H1 (cell line): ENCODE measurements at regions not wholly inside any gene's neighbourhood (a gene's known extent, or its start where the extent isn't known, plus 50 kb on each side); places are given as distances from the start of the nearest gene placed in this dataset.

ENCODE experiments used
- CTCF ChIA-PET: fragments of 300-600 bp; sonication (Branson Sonifier 250); formaldehyde crosslinking; loops from one replicate; lab custom pipeline; 2021; ENCODE audit not compliant: partially characterized antibody; lab: Charles Lee
- POLR2A ChIA-PET: fragments of 300-600 bp; sonication (Branson Sonifier 250); formaldehyde crosslinking; loops from one replicate; lab custom pipeline; 2021; ENCODE audit warnings: inconsistent platforms; ENCODE audit not compliant: partially characterized antibody; lab: Charles Lee
- DNase-seq, 2 experiments: peaks; one replicate each; pipeline versions ENCODE4 v3.0.0 to v3.0.0-alpha.2; 2010 to 2022; ENCODE audit warnings: low spot score in 2 of 2, low read depth in 1 of 2, mixed read lengths in 1 of 2
- FAIRE-seq: peaks from 2 replicates; lab custom pipeline; 2011; peaks lifted over from hg19 to GRCh38; lab: Jason Lieb, UNC
- H2AFZ ChIP-seq: 2 replicates; pipeline ENCODE4 v1.8.1; 2012; ENCODE audit warnings: low read length, inconsistent platforms
- H2AK5ac ChIP-seq: 2 replicates; pipeline ENCODE4 v1.6.1; 2013; ENCODE audit warnings: low read depth, low read length
- H2BK120ac ChIP-seq: replicated peaks from 2 replicates; pipeline ENCODE3; 2013; ENCODE audit warnings: low read depth, low read length, inconsistent platforms
- H2BK12ac ChIP-seq: 2 replicates; pipeline ENCODE4 v1.6.1; 2013; ENCODE audit warnings: low read depth, low read length
- H2BK15ac ChIP-seq: 2 replicates; pipeline ENCODE4 v1.6.1; 2013; ENCODE audit warnings: low read length
- H2BK20ac ChIP-seq: 2 replicates; pipeline ENCODE4 v1.6.1; 2013; ENCODE audit warnings: low read length
- H2BK5ac ChIP-seq: 2 replicates; pipeline ENCODE4 v1.6.1; 2013; ENCODE audit warnings: low read depth, low read length
- H3K14ac ChIP-seq: 2 replicates; pipeline ENCODE4 v1.6.1; 2013; ENCODE audit warnings: inconsistent platforms; ENCODE audit not compliant: insufficient read length
- H3K18ac ChIP-seq: 2 replicates; pipeline ENCODE4 v1.6.1; 2013; ENCODE audit warnings: low read length; ENCODE audit errors: extremely low read depth
- H3K23ac ChIP-seq: 2 replicates; pipeline ENCODE4 v1.6.1; 2013; ENCODE audit warnings: inconsistent platforms; ENCODE audit not compliant: insufficient read length
- H3K23me2 ChIP-seq: 2 replicates; pipeline ENCODE4 v1.6.1; 2013; ENCODE audit warnings: low read depth, low read length
- H3K27ac ChIP-seq: 2 replicates; pipeline ENCODE4 v1.6.1; 2011; ENCODE audit warnings: low read depth, low read length, inconsistent platforms
- H3K27me3 ChIP-seq, 4 experiments: replicated peaks in 1 of 4; 1 replicate in 1 of 4; 2 replicates in 3 of 4; pipeline versions ENCODE4 v1.6.1 to v1.8.1; 2011 to 2013; ENCODE audit warnings: low read length in 3 of 4, mild to moderate bottlenecking in 3 of 4, inconsistent platforms in 2 of 4, mixed read lengths in 2 of 4, moderate library complexity in 1 of 4; ENCODE audit not compliant: control insufficient read depth in 3 of 4, insufficient read depth in 3 of 4; ENCODE audit errors: extremely low read depth in 1 of 4
- H3K36me3 ChIP-seq, 4 experiments: 2 replicates each; pipeline versions ENCODE4 v1.6.1 to v1.8.1; 2011 to 2013; ENCODE audit warnings: mild to moderate bottlenecking in 4 of 4, low read length in 3 of 4, moderate library complexity in 2 of 4, control low read depth in 1 of 4, inconsistent platforms in 1 of 4; ENCODE audit not compliant: insufficient read depth in 4 of 4, control insufficient read depth in 2 of 4
- H3K4ac ChIP-seq: replicated peaks from 2 replicates; pipeline ENCODE3; 2013; ENCODE audit warnings: low read length, low read depth, mixed read lengths, inconsistent platforms; ENCODE audit not compliant: insufficient read length
- H3K4me1 ChIP-seq, 4 experiments: replicated peaks in 1 of 4; 1 replicate in 1 of 4; 2 replicates in 3 of 4; pipeline versions ENCODE4 v1.6.1 to v1.8.1; 2011 to 2013; ENCODE audit warnings: low read length in 3 of 4, inconsistent platforms in 2 of 4, mixed read lengths in 1 of 4; ENCODE audit not compliant: insufficient read depth in 4 of 4, control insufficient read depth in 3 of 4
- H3K4me2 ChIP-seq, 2 experiments: 2 replicates each; pipeline versions ENCODE4 v1.6.1 to v1.8.1; 2011 to 2013; ENCODE audit warnings: low read depth in 2 of 2, low read length in 2 of 2, control low read depth in 1 of 2, inconsistent platforms in 1 of 2, mild to moderate bottlenecking in 1 of 2; ENCODE audit not compliant: insufficient read depth in 1 of 2
- H3K4me3 ChIP-seq, 4 experiments: fragments of 200-600, 300-600 bp in 1 of 4; sonication (generic), shearing (Covaris generic), sonication (Bioruptor Twin) in 1 of 4; 2 replicates each; pipeline versions ENCODE4 v1.5.1 to v1.8.1; 2011 to 2016; ENCODE audit warnings: low read length in 4 of 4, low read depth in 3 of 4, control low read depth in 2 of 4, inconsistent platforms in 2 of 4, mild to moderate bottlenecking in 2 of 4, mixed read lengths in 1 of 4, moderate library complexity in 1 of 4; ENCODE audit not compliant: insufficient read depth in 2 of 4; ENCODE audit errors: extremely low read depth in 1 of 4
- H3K56ac ChIP-seq: replicated peaks from 2 replicates; pipeline ENCODE3; 2013; ENCODE audit warnings: low read depth, mild to moderate bottlenecking, mixed read lengths, low read length, inconsistent platforms; ENCODE audit not compliant: insufficient read length
- H3K79me1 ChIP-seq: 2 replicates; pipeline ENCODE4 v1.6.1; 2013; ENCODE audit warnings: low read depth, low read length, control low read depth
- H3K79me2 ChIP-seq, 2 experiments: 2 replicates each; pipeline versions ENCODE4 v1.6.1 to v1.8.1; 2012 to 2013; ENCODE audit warnings: low read length in 2 of 2, mild to moderate bottlenecking in 2 of 2, inconsistent platforms in 1 of 2; ENCODE audit not compliant: insufficient read depth in 2 of 2, control insufficient read depth in 1 of 2
- H3K9ac ChIP-seq, 4 experiments: replicated peaks in 1 of 4; 1 replicate in 1 of 4; 2 replicates in 3 of 4; pipeline versions ENCODE4 v1.6.1 to v1.8.1; 2011 to 2013; ENCODE audit warnings: low read depth in 3 of 4, low read length in 3 of 4, control low read depth in 2 of 4, mild to moderate bottlenecking in 2 of 4, moderate library complexity in 2 of 4, inconsistent platforms in 1 of 4; ENCODE audit errors: extremely low read depth in 1 of 4
- H3K9me3 ChIP-seq, 2 experiments: 2 replicates each; pipeline versions ENCODE4 v1.6.1 to v1.8.1; 2012 to 2013; ENCODE audit warnings: mild to moderate bottlenecking in 2 of 2, moderate library complexity in 2 of 2, control low read depth in 1 of 2, inconsistent platforms in 1 of 2, low read depth in 1 of 2, low read length in 1 of 2, mixed read lengths in 1 of 2; ENCODE audit not compliant: insufficient read depth in 2 of 2
- H4K20me1 ChIP-seq, 2 experiments: replicated peaks in 1 of 2; 2 replicates each; pipeline versions ENCODE3 to v1.8.1; 2011 to 2013; ENCODE audit warnings: inconsistent platforms in 2 of 2, low read length in 2 of 2, mild to moderate bottlenecking in 1 of 2; ENCODE audit not compliant: insufficient read depth in 2 of 2, control insufficient read depth in 1 of 2
- H4K5ac ChIP-seq: 2 replicates; pipeline ENCODE4 v1.6.1; 2013; ENCODE audit warnings: low read length, low read depth, mixed read lengths, inconsistent platforms; ENCODE audit not compliant: insufficient read length
- H4K8ac ChIP-seq: 2 replicates; pipeline ENCODE4 v1.8.0; 2013; ENCODE audit warnings: mild to moderate bottlenecking, moderate library complexity, low read length, inconsistent platforms; ENCODE audit not compliant: insufficient read depth; ENCODE audit errors: extremely low read depth
- H4K91ac ChIP-seq: replicated peaks from 2 replicates; pipeline ENCODE3; 2013; ENCODE audit warnings: low read length, mixed read lengths, inconsistent platforms; ENCODE audit not compliant: insufficient read length
- CBX5 ChIP-seq: fragments of 300-800, 300-1000 bp; sonication (generic); IDR thresholded peaks from 2 replicates; pipeline ENCODE4 v1.7.1; 2016; ENCODE audit warnings: antibody characterized with exemption, low read length, low read depth
- FOSL1 ChIP-seq: IDR thresholded peaks from 2 replicates; pipeline ENCODE4 v1.6.1; 2011; ENCODE audit warnings: mild to moderate bottlenecking, low read depth, low read length, moderate library complexity; ENCODE audit not compliant: insufficient read depth
- GTF2F1 ChIP-seq: IDR thresholded peaks from 2 replicates; pipeline ENCODE4 v1.6.1; 2012; ENCODE audit warnings: low read depth, low read length, improper control_type of control experiment, borderline replicate concordance
- HDAC6 ChIP-seq: IDR thresholded peaks from one replicate; pipeline ENCODE4 v1.7.1; 2012; ENCODE audit warnings: low read depth, mild to moderate bottlenecking, inconsistent platforms, low read length, moderate library complexity
- MAFK ChIP-seq: IDR thresholded peaks from 2 replicates; pipeline ENCODE4 v1.6.1; 2012; ENCODE audit warnings: low read depth, mild to moderate bottlenecking, improper control_type of control experiment, low read length
- RXRA ChIP-seq: IDR thresholded peaks from 2 replicates; pipeline ENCODE4 v1.6.1; 2011; ENCODE audit warnings: low read depth, mild to moderate bottlenecking, low read length, moderate library complexity; ENCODE audit not compliant: insufficient read depth
- SAP30 ChIP-seq: fragments of 300-600 bp; sonication (generic); IDR thresholded peaks from 2 replicates; pipeline ENCODE4 v1.7.1; 2012; ENCODE audit warnings: low read length, moderate library complexity, mild to moderate bottlenecking, inconsistent platforms; ENCODE audit not compliant: insufficient read depth, insufficient replicate concordance
- SIN3A ChIP-seq, 2 experiments: IDR thresholded peaks in 1 of 2; conservative IDR thresholded peaks in 1 of 2; 2 replicates each; pipeline ENCODE4 v1.6.1; 2011 to 2012; ENCODE audit warnings: low read length in 2 of 2, improper control_type of control experiment in 1 of 2, low read depth in 1 of 2, mild to moderate bottlenecking in 1 of 2
- SIX5 ChIP-seq: IDR thresholded peaks from 2 replicates; pipeline ENCODE4 v1.6.1; 2011; ENCODE audit warnings: mild to moderate bottlenecking, low read depth, low read length
- whole genome bisulfite sequencing, 2 experiments: shearing (Covaris generic) in 1 of 2; methylation state at CpG; one replicate each; pipeline versions ENCODE4 v1.1.6 to v1.1.7; 2013 to 2015; ENCODE audit warnings: low lambda C conversion rate in 2 of 2, mixed read lengths in 2 of 2, inconsistent platforms in 1 of 2, low coverage in 1 of 2, missing lambda C conversion rate in 1 of 2; ENCODE audit not compliant: insufficient replicate concordance in 2 of 2, insufficient coverage in 1 of 2, insufficient read length in 1 of 2; ENCODE audit errors: extremely low coverage in 1 of 2, missing lambda C conversion rate in 1 of 2; 5-methylcytosine and 5-hydroxymethylcytosine counted together
- TF ChIP-seq, protein P1 (sequence below): IDR thresholded peaks from 2 replicates; pipeline ENCODE4 v1.6.1; 2012; ENCODE audit warnings: low read length, inconsistent platforms

DNA sequence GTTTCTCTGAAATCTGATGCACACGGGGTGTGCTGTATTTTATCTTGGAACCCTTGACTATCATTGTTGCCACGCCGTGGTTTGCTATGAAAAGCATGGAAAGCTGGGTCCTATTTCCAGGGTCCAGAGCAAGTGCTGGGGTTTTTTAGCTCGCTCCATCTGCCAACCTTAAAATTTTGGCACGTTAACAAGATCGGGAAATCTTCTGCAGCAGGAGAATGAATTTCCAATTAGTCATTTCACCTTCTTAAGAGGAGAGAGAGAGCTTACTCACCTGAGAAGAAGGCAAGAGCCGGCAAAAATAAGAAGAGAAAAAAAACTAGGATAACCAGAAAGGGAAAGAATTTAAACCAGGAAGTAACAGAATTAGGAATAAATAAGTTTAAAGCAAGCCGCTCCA, 223.6 kb upstream of the CELF2 start:
- no peak overlapping the region for H3K14ac ChIP-seq
- no peak overlapping the region for H3K4ac ChIP-seq
- H4K20me1 ChIP-seq: no peaks in the 10 kb centered on the region
- H3K23me2 ChIP-seq: peaks cover 5% of the 10 kb centered on the region; the same call in 1 of the 2 replicates
- no peaks in the 10 kb centered on the region for H3K79me1 ChIP-seq
- no peak overlapping the region for H2AFZ ChIP-seq
- DNase-seq (no peak), FAIRE-seq (no peak)
- H3K4me2 ChIP-seq: no peak overlapping the region
- H3K4me3 ChIP-seq: no peak overlapping the region
- H3K27ac ChIP-seq: no peak overlapping the region
- H4K8ac ChIP-seq: no peak overlapping the region
- H3K36me3 ChIP-seq: no peaks in the 10 kb centered on the region; a peak in 1 of 8 replicates
- ChIA-PET POLR2A (no interaction called here), CTCF (no interaction called here)
- WGBS, 2 experiments: 87% methylated on average over 8 of the region's 8 CpGs; no CpG with 5 or more reads in 1 of the 2 experiments
- no peak overlapping the region for H3K18ac ChIP-seq
- H4K5ac ChIP-seq: no peak overlapping the region
- no peak overlapping the region for H2BK12ac ChIP-seq
- no peaks in the 10 kb centered on the region for H3K9me3 ChIP-seq
- no peak overlapping the region for H2BK20ac ChIP-seq
- no peaks in the 10 kb centered on the region for H3K79me2 ChIP-seq
- H3K27me3 ChIP-seq: no peaks in the 10 kb centered on the region
- no peak overlapping the region for H2BK15ac ChIP-seq
- H3K9ac ChIP-seq: no peak overlapping the region
- H2BK5ac ChIP-seq: no peak overlapping the region
- no peak overlapping the region for H2BK120ac ChIP-seq
- TF ChIP-seq SIX5 (no peak), SIN3A (conservative IDR thresholded peaks at IDR 0.05 in 1 of 2, IDR thresholded peaks at IDR 0.05 in 1 of 2; ENCODE audit: low read depth in 1 of 2, low read length in 2 of 2) (no peak), FOSL1 (no peak), GTF2F1 (no peak), SAP30 (no peak), CBX5 (no peak), MAFK (no peak), HDAC6 (no peak), RXRA (no peak)
- TF ChIP-seq, protein P1, sequence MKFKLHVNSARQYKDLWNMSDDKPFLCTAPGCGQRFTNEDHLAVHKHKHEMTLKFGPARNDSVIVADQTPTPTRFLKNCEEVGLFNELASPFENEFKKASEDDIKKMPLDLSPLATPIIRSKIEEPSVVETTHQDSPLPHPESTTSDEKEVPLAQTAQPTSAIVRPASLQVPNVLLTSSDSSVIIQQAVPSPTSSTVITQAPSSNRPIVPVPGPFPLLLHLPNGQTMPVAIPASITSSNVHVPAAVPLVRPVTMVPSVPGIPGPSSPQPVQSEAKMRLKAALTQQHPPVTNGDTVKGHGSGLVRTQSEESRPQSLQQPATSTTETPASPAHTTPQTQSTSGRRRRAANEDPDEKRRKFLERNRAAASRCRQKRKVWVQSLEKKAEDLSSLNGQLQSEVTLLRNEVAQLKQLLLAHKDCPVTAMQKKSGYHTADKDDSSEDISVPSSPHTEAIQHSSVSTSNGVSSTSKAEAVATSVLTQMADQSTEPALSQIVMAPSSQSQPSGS: no peak
- no peak overlapping the region for H4K91ac ChIP-seq
- H3K56ac ChIP-seq: no peak overlapping the region
- no peak overlapping the region for H2AK5ac ChIP-seq
- H3K23ac ChIP-seq: no peak overlapping the region
- H3K4me1 ChIP-seq: peaks cover 8 to 20% (median 16%) of the 10 kb centered on the region in 4 experiments
